ENCODE measurements at regions not wholly inside any gene's neighbourhood (a gene's known extent, or its start where the extent isn't known, plus 50 kb on each side); places are given as distances from the start of the nearest gene placed in this dataset.
A peak's percentile ranks its signal among the peaks of the same experiment; 100 is the strongest.
"Not testable (repeated sequence)": the region's sequence is repeated elsewhere in the genome, so short reads cannot be mapped to it uniquely, and the experiment has no call there.

DNA sequence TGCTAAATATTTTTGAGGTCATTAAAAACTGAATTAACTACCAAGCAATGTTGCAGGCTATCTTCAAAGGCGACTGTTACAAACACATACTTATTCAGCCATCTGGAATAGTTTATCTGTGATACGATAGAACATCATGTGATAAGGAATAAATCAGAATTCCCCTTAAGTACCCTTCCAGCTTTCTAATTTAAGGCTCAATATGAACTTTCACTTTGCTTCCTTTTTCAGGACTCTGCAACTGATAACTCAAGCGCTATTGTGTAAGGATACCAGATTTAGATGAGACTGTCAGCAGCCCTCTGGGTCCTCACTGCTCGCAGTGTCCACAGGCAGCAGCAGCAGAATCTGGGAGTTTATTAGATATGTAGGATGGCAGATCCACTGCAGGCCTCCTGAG is 416.3 kb downstream of the SPATA31D1 start:
- DNase-seq, result no peak

DNA sequence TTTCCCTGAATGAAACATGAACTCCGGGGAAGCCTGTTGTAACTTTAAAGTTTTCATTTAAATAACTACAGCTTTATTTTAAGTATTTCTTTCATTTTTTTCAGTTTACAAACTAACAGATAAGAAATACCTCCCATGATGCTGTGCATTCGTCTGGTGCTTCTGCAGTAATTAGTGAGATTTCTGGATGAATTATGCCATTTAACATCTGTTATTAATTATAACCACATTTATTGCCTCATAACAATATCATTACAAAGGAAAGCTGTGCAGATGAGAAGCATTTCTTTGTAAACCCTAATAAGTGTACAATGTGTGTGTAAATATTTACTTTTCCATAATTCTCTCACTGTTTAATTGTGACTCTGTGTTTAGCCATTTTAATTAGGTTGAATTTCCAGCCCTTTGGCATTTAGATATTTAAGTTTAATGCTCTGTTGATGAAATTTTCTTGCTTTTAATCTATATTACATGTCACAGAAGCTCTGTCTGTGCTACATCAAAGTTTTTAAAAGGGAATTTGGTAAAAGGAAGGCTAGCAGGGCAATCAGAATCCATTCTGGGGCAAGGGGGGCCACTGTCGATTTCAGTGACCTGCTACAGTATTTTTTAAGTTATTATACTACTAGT is 418.0 kb downstream of the SPATA31D1 start:
- DNase-seq, result no peak

DNA sequence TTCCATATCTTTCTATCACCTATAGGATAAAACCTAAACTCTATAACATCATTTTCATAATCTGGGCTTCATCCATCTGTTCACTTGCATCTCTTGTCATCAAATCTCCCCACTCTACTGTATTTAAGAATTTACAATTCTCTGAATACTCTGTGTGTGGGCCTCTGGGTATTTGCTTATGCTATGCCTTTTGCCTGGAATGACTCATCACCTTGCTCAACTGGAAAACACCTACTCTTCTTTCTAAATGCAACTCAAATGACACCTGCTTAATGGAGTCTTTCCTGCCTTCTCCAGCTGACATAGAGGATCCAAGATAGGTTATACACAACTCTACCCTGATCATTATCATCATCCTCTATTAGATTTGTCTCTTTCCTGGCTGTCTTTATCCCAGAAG is 421.7 kb downstream of the SPATA31D1 start:
- DNase-seq, result peak in 1 of 5 experiments; percentile 24

DNA sequence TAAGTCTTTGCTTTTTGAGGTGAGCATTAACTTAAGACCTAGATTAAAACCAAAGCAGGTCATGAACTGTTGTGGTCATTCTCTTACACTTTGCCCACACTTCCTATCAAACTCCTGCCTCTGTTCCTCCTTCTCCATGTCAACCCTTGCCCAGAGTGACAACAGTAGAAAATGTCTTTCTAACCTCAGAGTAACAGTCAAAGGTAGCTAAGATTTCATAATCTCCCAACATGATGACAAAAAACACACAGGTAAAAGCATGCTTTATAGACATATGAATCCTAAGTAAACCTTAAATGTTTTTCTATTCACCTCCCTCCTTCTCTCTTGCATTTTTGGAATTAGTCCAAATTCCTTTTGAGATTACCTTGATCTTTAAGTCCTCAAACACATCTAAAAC is 422.3 kb downstream of the SPATA31D1 start:
- no peak for DNase-seq

DNA sequence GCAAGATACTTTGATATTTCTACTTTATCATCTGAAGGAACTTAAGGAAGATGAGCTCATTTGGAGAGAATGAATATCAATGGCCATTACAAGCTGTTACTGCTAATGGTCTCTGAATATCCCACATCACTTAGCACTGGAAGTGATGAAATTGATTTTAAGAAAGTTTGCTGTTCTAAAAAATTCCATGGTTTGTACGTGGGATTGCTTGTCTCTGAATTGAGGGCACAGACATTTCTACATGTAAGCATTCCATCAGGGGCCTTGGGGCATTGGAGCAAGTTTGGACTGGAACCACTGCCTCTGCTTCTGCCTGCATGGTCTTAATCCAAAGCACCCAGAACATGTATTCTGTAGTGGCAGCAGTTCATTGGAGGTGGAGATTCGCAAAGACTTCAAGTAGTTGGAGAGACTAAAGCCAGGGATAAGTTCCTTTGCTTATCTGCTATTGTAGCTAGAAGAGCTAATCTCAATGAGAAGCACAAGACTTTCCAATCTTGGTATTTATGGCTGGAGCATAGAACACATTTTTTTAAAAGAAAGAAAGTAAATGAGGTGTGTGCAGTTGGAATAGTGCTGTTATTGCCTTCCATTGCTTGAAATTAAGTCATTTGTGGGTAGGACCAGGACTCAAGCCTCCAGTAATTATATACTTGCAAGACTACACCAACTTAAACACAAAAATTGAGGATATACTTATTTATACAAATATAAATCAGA is 424.2 kb downstream of the SPATA31D1 start:
- DNase-seq, result no peak

DNA sequence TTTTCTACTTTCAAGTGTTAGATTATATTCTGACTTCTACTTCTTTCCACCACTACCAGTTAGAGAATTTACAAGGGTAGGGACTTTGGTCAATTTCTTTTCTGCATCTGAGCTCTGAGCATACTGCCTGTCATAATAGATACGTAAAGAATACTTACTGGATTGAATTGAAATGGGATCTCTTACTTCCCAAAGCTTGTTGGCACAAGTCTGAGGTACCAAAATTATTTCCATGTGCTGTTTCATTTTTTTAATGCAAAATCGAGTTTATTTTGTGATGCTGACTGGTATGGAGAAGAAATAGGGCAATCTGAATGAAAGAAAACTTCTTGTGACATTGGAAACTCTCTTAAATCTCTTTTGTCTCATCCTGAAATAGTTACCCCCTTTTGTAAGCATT is 428.9 kb downstream of the SPATA31D1 start:
- DNase-seq, result no peak

- DNase-seq, result no peak
These were observed 429.8 kb downstream of the SPATA31D1 start for GRCh38 chr9:82418334-82418733.

DNA sequence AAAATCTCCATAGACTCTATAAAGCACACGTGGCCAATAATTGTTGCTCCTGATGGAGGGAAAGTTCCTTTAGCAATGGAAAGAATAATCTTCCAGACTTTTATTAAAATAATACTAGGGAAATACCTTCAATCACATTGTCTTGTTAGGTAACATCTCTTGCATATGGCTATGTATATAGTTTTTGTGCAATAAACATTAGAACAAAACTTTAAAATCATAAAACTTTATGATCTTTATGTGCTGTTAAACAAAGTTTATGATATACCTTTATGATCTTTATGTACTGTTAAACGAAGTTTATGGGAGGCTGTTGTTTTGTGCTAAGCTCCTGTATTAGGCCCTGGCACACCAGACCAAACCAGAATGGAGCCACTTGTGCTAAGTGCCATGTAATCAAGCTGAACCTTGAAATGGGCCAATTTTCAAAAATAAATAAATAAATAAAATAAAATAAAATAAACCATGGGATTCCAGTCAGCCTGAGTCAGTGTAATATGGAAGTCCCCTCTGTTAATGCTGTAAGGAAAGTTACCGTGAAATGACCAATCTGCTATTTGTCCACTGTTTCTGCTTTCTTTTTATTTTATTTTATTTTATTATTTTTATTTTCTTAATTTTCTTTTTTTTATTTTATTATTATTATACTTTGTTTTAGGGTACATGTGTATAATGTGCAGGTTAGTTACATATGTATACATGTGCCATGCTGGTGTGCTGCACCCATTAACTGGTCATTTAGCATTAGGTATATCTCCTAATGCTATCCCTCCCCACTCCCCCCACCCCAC is 431.3 kb downstream of the SPATA31D1 start:
- DNase-seq, result no peak

GRCh38 chr9:82421498-82421897 is 432.9 kb downstream of the SPATA31D1 start:
- no peak for DNase-seq

- DNase-seq, result no peak
These were observed 435.1 kb downstream of the SPATA31D1 start for GRCh38 chr9:82423700-82424099.

GRCh38 chr9:82424599-82425120 is 436.1 kb downstream of the SPATA31D1 start:
- no peak for DNase-seq

- no peak for DNase-seq
These were observed 442.5 kb downstream of the SPATA31D1 start for GRCh38 chr9:82431121-82431520.

DNA sequence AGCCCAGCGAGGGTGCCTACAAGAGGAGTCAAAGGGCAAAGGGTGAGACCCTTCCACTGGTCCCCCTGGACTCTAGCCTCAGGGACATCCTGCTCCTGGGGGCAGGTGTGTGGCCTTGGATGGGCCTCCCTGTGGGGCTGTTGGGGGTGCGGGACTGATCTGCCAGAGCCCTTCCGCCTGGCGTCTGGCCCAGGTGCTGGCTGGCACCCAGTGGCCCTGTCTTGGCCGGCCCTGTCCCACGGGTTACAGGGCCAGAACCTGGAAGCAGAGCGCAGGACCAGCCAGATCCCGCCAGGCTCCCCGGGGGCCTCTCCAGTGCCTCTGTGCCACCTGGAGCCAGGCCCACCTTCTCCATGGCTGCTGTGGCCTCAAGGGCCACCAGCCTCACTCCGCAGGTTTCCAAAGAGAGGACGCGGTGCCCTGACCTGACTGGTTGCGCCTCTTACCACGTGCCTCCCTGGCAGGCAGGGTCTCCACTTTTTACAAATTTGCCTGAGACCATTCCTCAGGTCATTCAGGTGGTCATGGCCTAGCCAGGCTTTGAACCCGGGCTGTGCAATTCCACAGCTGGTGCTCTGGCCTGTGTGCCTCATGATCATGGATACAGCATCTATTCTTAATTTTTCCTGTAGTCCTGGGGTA is 444.8 kb downstream of the SPATA31D1 start:
- DNase-seq, result not testable (repeated sequence)

GRCh38 chr9:82436475-82436874 is 447.9 kb downstream of the SPATA31D1 start:
- no peak for DNase-seq

DNA sequence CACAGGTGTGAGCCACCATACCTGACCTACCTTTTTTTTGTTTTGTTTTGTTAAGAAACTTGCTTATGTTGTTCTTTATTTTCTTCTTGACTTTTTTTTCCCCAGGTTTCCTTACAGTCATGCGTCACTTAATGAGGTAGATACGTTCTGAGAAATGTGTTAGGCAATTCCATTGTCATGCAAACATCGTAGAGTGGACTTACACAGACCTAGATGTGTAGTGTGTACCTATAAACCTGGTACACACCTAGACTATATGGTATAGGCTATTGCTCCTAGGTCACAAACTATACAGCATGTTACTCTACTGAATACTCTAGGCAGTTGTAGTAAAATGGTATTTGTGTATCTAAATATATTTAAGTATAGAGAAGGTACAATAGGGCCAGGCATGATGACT is 448.6 kb downstream of the SPATA31D1 start:
- DNase-seq, result not testable (repeated sequence)

DNA sequence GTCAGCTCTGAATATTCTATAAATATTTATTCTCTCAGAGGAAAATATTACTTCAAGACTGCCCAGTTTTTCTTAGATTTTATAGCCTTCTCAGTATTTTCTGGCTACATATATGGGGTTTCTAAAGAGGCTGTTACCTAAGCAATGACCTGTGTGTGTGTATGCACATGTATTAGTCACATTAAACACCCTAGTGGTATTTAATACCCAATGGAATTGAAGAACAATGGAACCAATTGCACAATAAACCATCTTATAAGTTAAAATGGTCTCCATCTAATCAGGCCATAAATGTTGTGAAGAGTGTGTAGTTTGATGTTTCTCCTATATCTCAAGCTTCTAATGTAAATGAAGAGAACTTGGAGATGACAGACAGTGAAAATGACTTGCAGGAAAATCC is 450.0 kb downstream of the SPATA31D1 start:
- no peak for DNase-seq

DNA sequence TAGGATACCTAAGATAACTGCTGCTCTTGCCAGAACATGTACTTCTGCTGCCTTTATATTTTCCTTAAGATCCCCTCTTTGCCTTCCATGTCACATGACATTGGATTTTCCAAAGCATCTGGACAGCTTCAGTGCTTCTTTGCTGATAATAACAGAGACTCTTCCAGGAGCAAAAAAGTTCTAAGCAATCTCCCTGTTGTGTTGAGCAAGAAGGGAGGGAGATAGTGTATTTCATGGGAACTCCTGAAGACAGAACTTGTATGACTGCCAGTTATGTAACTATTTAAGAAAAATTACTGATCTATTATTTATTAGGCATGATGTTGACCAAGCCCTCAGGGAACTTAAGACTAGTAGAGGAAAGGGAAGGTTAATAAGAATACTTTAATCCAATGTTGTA is 454.7 kb downstream of the SPATA31D1 start:
- no peak for DNase-seq

- no peak for DNase-seq
These were observed 457.0 kb downstream of the SPATA31D1 start for GRCh38 chr9:82445556-82445955.

DNA sequence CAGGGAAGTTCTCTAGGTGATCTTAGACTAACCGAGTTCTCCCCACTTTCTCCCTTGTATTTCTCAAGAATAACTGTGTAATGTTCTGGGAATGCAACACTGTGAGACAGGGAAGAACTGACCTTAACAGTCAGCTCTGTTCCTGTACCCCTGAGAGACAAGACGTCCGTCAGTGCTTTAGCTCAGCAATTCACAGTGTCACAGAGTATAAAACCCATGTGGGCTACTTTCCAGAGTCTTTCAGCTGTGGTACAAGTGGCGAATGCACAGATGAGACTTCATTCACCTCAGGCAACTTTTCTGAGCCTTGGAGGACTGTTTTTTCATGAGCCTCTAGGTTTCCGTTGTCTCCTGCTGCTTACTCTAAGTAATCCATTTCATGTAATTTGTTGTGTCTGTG is 458.8 kb downstream of the SPATA31D1 start:
- DNase-seq, result no peak

DNA sequence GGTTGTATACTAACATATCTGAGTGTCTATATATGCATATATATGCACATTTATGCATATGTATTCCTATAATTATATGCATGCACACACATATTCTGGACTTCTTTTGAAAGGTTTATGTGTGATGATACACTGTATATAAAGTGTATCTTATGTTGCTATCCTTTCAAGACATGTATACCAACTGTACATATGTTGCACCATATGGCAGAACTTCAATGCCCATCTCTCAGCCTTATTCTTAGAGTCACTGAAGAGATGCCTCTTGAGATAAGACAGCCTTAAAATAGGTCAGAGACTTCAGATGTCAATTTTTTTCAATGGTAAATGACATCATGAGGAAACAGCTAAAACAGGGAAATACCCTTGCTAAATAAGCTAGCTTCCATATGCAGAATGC is 461.4 kb downstream of the SPATA31D1 start:
- no peak for DNase-seq

DNA sequence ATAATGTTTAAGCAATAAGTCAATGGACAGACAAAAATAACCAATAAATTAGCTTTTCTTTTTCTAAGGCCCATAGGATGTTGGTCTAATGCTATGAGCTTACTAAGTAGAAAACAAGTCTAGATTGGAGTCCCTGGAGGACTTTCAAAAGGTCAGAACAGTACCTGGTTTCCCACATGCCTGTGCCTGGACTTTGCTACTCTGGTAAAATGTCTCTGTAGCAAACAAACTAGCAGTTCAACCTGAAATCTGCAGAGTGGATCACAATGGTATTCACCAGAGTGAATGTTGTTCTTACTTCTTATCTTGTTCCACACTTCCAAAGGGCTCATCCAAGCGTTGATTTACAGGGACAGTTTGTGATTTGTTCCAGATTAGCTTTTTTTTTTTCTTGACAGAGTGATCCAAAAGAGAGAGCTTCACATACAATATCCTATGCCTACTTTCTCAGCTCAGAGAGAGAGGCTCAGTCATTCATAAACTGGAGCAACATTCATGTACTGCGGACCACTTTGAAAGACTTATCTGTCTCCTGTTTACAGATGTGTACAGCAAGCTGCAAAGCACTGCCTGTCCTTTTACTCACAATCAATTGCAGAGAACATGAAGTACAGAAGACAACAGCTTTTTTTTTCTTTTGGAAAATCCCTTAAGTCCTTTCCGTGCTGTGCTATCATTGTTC is 466.1 kb downstream of the SPATA31D1 start:
- DNase-seq, result no peak

DNA sequence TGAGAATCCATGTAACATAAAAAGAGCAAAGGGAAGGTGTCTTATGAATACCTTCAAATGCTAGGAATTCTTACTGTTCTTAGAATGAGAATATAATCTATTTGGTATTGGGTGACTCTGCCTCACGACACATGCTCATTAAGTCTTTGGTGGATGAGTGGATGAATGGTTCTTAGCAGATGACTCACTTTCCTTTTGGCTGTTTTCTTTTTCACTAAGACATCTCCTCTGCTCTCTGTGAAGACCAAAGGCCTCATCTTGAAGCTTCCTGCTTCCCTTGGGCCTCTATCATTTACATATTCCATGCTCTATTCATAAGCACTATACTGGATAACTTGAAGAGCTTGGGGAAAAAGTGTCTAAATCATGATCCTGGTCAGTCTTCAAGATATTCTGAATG is 468.1 kb downstream of the SPATA31D1 start:
- DNase-seq, result no peak

Measured in T-helper 2 cell (primary cell).